Omental fat pad (tissue), 3 donors: ENCODE measurements at regions not wholly inside any gene's neighbourhood (a gene's known extent, or its start where the extent isn't known, plus 50 kb on each side); places are given as distances from the start of the nearest gene placed in this dataset.

Source experiments
- ATAC-seq: fragments of 150-250 bp; one replicate; pipeline ENCODE4 v1.9.1; 2016; ENCODE audit warnings: mild to moderate bottlenecking, moderate library complexity; ENCODE audit not compliant: low FRiP score
- DNase-seq: peaks from one replicate; pipeline ENCODE4 v3.0.0-alpha.2; 2019; ENCODE audit warnings: low spot score
- CTCF ChIP-seq, 3 donors: fragments of 450-650 bp; IDR thresholded peaks; one replicate each; pipeline ENCODE4 v1.5.1; 2016 to 2017; ENCODE audit warnings: antibody characterized with exemption in 3 of 3, mild to moderate bottlenecking in 3 of 3, moderate library complexity in 2 of 3

DNA sequence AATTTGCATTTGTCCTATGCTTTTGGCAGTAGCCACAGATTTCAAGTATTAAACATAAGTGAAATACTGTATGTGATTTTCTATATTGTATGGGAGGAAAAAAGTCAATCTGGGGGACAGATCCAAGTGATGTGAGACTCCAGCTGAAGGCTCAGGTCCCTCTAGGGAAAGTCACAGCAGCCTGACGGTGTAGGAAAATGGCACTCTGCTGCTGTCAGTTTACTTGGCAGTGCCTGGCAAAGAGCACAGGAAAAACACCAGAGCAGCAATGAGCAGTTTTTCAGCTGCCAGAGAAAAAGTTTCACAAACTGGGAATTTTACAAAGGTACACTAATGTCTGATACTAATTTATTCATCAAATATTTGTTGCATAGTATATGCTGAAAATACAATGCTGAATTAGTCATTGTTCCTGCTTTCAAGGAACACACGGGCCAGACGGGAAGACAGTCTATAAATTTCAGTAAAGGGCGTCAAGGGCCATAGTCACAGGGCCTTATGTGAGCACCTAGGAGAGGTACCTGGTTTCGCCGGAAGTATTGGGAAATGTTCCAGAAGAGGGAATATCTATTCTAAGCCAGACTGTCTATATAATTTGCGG lies 66.2 kb upstream of the SLC38A2 start:
- DNase-seq (no peak), ATAC-seq (no peak)
- TF ChIP-seq CTCF (IDR thresholded peaks at IDR 0.05) = no peak

GRCh38 chr12:46438256-46438655 lies 65.7 kb upstream of the SLC38A2 start:
- ATAC-seq (no peak), DNase-seq (no peak)
- no peak for TF ChIP-seq CTCF (IDR thresholded peaks at IDR 0.05)

DNA sequence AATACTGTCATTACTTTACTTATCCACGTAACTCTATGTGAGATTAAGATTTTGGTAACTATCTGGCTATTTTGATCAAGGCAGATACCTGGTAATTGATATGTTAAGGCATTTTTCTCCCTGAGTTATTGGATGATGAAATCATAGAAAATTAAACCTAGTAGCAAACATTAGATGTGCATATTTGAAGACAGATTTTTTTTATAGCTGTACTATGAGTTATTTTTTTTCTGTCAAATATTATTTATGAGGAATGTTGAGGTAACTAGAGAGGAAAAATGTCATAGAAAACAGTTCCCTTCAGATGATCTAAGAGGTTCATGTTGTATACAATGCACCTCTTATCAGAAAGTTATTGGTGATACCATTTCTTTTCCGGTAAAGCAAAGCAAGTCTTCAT lies 64.9 kb upstream of the SLC38A2 start:
- no peak for ATAC-seq
- TF ChIP-seq CTCF (IDR thresholded peaks at IDR 0.05) = no peak
- DNase-seq = no peak

- TF ChIP-seq CTCF (IDR thresholded peaks at IDR 0.05) = no peak
- ATAC-seq = no peak
Observed at GRCh38 chr12:46436747-46437146, 64.2 kb upstream of the SLC38A2 start.

DNA sequence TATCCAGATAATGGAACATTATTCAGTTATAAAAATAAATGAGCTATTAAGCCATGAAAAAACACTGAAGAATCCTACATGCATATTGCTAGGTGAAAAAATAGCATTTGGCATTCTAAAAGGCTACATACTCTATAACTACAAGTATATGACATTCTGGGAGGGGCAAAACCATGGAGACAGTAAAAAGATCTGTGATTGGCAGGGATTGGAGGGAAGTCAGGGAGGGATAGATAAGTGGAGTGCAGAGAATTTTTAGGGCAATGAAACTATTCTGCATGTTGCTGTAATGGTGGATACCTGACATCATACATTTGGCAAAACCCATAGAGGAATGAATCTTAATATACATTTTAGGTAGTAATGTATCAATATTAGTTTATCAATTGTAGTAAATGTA lies 63.1 kb upstream of the SLC38A2 start:
- DNase-seq (no peak), ATAC-seq (no peak)
- no peak for TF ChIP-seq CTCF (IDR thresholded peaks at IDR 0.05)

More at GRCh38 chr12:46436747-46437146, 64.2 kb upstream of the SLC38A2 start:
- no peak for DNase-seq

DNA sequence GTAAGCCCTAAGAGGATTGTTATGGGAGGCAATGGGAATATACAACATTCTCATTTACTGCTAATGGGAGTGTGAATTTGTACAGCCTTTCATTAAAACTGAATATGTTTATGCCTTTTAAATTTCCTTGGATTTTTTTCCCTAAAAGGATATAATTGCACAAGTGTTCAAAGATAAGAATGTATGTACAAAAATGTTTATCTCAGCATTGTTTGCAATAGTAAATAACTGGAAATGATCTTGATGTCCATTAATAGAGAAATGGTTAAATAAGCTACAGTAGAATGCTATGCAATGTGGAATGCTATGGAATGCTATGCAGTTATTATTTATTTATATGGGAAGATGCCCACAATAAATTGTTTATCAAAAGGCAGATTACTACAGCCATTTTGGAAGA lies 62.5 kb upstream of the SLC38A2 start:
- no peak for TF ChIP-seq CTCF (IDR thresholded peaks at IDR 0.05)
- no peak for DNase-seq
- no peak for ATAC-seq

- no peak for TF ChIP-seq CTCF (IDR thresholded peaks at IDR 0.05)
- ATAC-seq (no peak), DNase-seq (no peak)
Observed at GRCh38 chr12:46433829-46434228, 61.3 kb upstream of the SLC38A2 start.
